ENCODE measurements at regions not wholly inside any gene's neighbourhood (a gene's known extent, or its start where the extent isn't known, plus 50 kb on each side); places are given as distances from the start of the nearest gene placed in this dataset.

DNA sequence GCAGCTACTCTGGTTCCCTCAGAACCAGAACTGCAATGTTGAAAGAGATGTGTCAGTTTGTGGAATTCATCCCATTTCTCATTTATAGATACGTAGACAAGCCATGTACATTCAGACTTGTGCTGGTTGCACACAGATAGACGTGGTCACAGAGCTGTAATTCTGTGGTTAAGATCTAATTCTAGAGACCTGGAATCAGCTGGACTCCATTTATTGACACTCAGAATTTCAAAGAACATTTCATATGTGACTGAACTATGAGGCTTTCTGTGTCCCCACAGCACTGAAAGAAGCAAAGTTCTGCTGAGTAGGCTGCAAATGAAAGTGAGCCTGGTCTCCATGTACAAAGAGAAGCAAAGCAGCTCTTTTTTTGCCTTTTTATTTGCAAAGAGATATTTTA is 220.2 kb upstream of the NAV3 start:
- H2AK9ac ChIP-seq (replicated peaks; ENCODE audit: low read depth, low read length, poor library complexity) = no peak overlapping the region
- no CpG with 5 or more reads among the region's 2 CpGs for WGBS, 2 experiments (ENCODE audit: extremely low coverage in 2 of 2, insufficient read length in 1 of 2)
- no peaks in the 10 kb centered on the region for H3K27me3 ChIP-seq (ENCODE audit: control insufficient read depth, insufficient read depth, low read length)
- no peak overlapping the region for H4K8ac ChIP-seq (ENCODE audit: low read depth in 2 of 2, low read length in 2 of 2)
- no peak overlapping the region for H3K9ac ChIP-seq (ENCODE audit: low read depth, low read length)
- H3K14ac ChIP-seq (replicated peaks; ENCODE audit: low read depth, low read length) = no peak overlapping the region
- no peak overlapping the region for H3K4me3 ChIP-seq (ENCODE audit: insufficient read depth, low read depth, low read length)
- no peak for TF ChIP-seq CHD1 (IDR thresholded peaks at IDR 0.05; ENCODE audit: low read depth, low read length)
- TF ChIP-seq MAFK (IDR thresholded peaks at IDR 0.05; ENCODE audit: low read depth, low read length) = no peak
- no peak for TF ChIP-seq CEBPB (IDR thresholded peaks at IDR 0.05; ENCODE audit: low read depth, low read length)
- TF ChIP-seq, protein P1, sequence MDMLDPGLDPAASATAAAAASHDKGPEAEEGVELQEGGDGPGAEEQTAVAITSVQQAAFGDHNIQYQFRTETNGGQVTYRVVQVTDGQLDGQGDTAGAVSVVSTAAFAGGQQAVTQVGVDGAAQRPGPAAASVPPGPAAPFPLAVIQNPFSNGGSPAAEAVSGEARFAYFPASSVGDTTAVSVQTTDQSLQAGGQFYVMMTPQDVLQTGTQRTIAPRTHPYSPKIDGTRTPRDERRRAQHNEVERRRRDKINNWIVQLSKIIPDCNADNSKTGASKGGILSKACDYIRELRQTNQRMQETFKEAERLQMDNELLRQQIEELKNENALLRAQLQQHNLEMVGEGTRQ (IDR thresholded peaks at IDR 0.05; ENCODE audit: low read depth, low read length) = no peak
- H3K36me3 ChIP-seq (ENCODE audit: control insufficient read depth, insufficient read depth, low read length) = no peaks in the 10 kb centered on the region
- ATAC-seq (ENCODE audit: low read depth) (no peak), DNase-seq (no peak)
- dilution Hi-C loops (cut with HindIII; ENCODE audit: low sequenced_read_pairs, unreplicated experiment) = no loop called here
- no peak overlapping the region for H3K23ac ChIP-seq (ENCODE audit: low read depth, low read length)
- H3K56ac ChIP-seq (ENCODE audit: extremely low read depth, insufficient read depth, low read length) = no peak overlapping the region
- no peak overlapping the region for H4K91ac ChIP-seq (ENCODE audit: insufficient read depth, low read depth, low read length)
- no peak overlapping the region for H2BK15ac ChIP-seq (ENCODE audit: low read depth, low read length)
- H2AFZ ChIP-seq (replicated peaks; ENCODE audit: low read length, poor library complexity) = no peak overlapping the region
- H3K4ac ChIP-seq (ENCODE audit: low read depth, low read length) = no peak overlapping the region
- no peaks in the 10 kb centered on the region for H3K79me1 ChIP-seq (ENCODE audit: low read depth in 1 of 2, low read length in 2 of 2)
- H3K9me1 ChIP-seq (ENCODE audit: insufficient read depth, low read length) = no peaks in the 10 kb centered on the region
- no peak overlapping the region for H3K27ac ChIP-seq (ENCODE audit: insufficient read depth, low read length)
- H3K18ac ChIP-seq (ENCODE audit: low read depth, low read length) = no peak overlapping the region
- H3K4me2 ChIP-seq (ENCODE audit: low read depth, low read length) = no peak overlapping the region
- H4K5ac ChIP-seq (ENCODE audit: low read depth, low read length) = no peak overlapping the region
- no peaks in the 10 kb centered on the region for H3K9me3 ChIP-seq (ENCODE audit: control insufficient read depth, insufficient read depth, low read length)
- BruUV-seq (replicated peaks) = no TSS peak
- ChIA-PET POLR2A (ENCODE audit: unreplicated experiment) (no interaction called here), CTCF (no interaction called here)
- no peaks in the 10 kb centered on the region for H3K4me1 ChIP-seq (ENCODE audit: control insufficient read depth, insufficient read depth, low read length)
- no peak overlapping the region for H2BK120ac ChIP-seq (ENCODE audit: low read depth, low read length)
- in situ Hi-C loops (cut with MboI; ENCODE audit: low sequenced_read_pairs) = no loop called here
- H4K20me1 ChIP-seq (ENCODE audit: insufficient read depth, low read length) = no peaks in the 10 kb centered on the region
- intact Hi-C loops (cut with micrococcal nuclease) = no loop called here
- H2AK5ac ChIP-seq (ENCODE audit: low read depth, low read length) = no peak overlapping the region
- no peak overlapping the region for H2BK5ac ChIP-seq (ENCODE audit: low read depth, low read length, poor library complexity, severe bottlenecking)
- H2BK20ac ChIP-seq (ENCODE audit: low read depth, low read length) = no peak overlapping the region

All from IMR-90 (cell line).